ENCODE measurements at regions not wholly inside any gene's neighbourhood (a gene's known extent, or its start where the extent isn't known, plus 50 kb on each side); places are given as distances from the start of the nearest gene placed in this dataset.

GRCh38 chr9:115553060-115553773 lies 435.3 kb upstream of the TNC start:
- TF ChIP-seq GATA2 (IDR thresholded peaks at IDR 0.05; ENCODE audit: low read depth, low read length) (no peak), GATA3 (IDR thresholded peaks at IDR 0.05; ENCODE audit: low read depth, low read length) (no peak)

All from SH-SY5Y (cell line).